H1 (cell line): ENCODE measurements at regions not wholly inside any gene's neighbourhood (a gene's known extent, or its start where the extent isn't known, plus 50 kb on each side); places are given as distances from the start of the nearest gene placed in this dataset.

Source experiments
- CTCF ChIA-PET: fragments of 300-600 bp; sonication (Branson Sonifier 250); formaldehyde crosslinking; loops from one replicate; lab custom pipeline; 2021; ENCODE audit not compliant: partially characterized antibody; lab: Charles Lee
- POLR2A ChIA-PET: fragments of 300-600 bp; sonication (Branson Sonifier 250); formaldehyde crosslinking; loops from one replicate; lab custom pipeline; 2021; ENCODE audit warnings: inconsistent platforms; ENCODE audit not compliant: partially characterized antibody; lab: Charles Lee
- DNase-seq, 2 experiments: peaks; one replicate each; pipeline versions ENCODE4 v3.0.0 to v3.0.0-alpha.2; 2010 to 2022; ENCODE audit warnings: low spot score in 2 of 2, low read depth in 1 of 2, mixed read lengths in 1 of 2
- FAIRE-seq: peaks from 2 replicates; lab custom pipeline; 2011; peaks lifted over from hg19 to GRCh38; lab: Jason Lieb, UNC
- H2AFZ ChIP-seq: 2 replicates; pipeline ENCODE4 v1.8.1; 2012; ENCODE audit warnings: low read length, inconsistent platforms
- H2AK5ac ChIP-seq: 2 replicates; pipeline ENCODE4 v1.6.1; 2013; ENCODE audit warnings: low read depth, low read length
- H2BK120ac ChIP-seq: replicated peaks from 2 replicates; pipeline ENCODE3; 2013; ENCODE audit warnings: low read depth, low read length, inconsistent platforms
- H2BK12ac ChIP-seq: 2 replicates; pipeline ENCODE4 v1.6.1; 2013; ENCODE audit warnings: low read depth, low read length
- H2BK15ac ChIP-seq: 2 replicates; pipeline ENCODE4 v1.6.1; 2013; ENCODE audit warnings: low read length
- H2BK20ac ChIP-seq: 2 replicates; pipeline ENCODE4 v1.6.1; 2013; ENCODE audit warnings: low read length
- H2BK5ac ChIP-seq: 2 replicates; pipeline ENCODE4 v1.6.1; 2013; ENCODE audit warnings: low read depth, low read length
- H3K14ac ChIP-seq: 2 replicates; pipeline ENCODE4 v1.6.1; 2013; ENCODE audit warnings: inconsistent platforms; ENCODE audit not compliant: insufficient read length
- H3K18ac ChIP-seq: 2 replicates; pipeline ENCODE4 v1.6.1; 2013; ENCODE audit warnings: low read length; ENCODE audit errors: extremely low read depth
- H3K23ac ChIP-seq: 2 replicates; pipeline ENCODE4 v1.6.1; 2013; ENCODE audit warnings: inconsistent platforms; ENCODE audit not compliant: insufficient read length
- H3K23me2 ChIP-seq: 2 replicates; pipeline ENCODE4 v1.6.1; 2013; ENCODE audit warnings: low read depth, low read length
- H3K27ac ChIP-seq: 2 replicates; pipeline ENCODE4 v1.6.1; 2011; ENCODE audit warnings: low read depth, low read length, inconsistent platforms
- H3K27me3 ChIP-seq, 4 experiments: replicated peaks in 1 of 4; 1 replicate in 1 of 4; 2 replicates in 3 of 4; pipeline versions ENCODE4 v1.6.1 to v1.8.1; 2011 to 2013; ENCODE audit warnings: low read length in 3 of 4, mild to moderate bottlenecking in 3 of 4, inconsistent platforms in 2 of 4, mixed read lengths in 2 of 4, moderate library complexity in 1 of 4; ENCODE audit not compliant: control insufficient read depth in 3 of 4, insufficient read depth in 3 of 4; ENCODE audit errors: extremely low read depth in 1 of 4
- H3K36me3 ChIP-seq, 4 experiments: 2 replicates each; pipeline versions ENCODE4 v1.6.1 to v1.8.1; 2011 to 2013; ENCODE audit warnings: mild to moderate bottlenecking in 4 of 4, low read length in 3 of 4, moderate library complexity in 2 of 4, control low read depth in 1 of 4, inconsistent platforms in 1 of 4; ENCODE audit not compliant: insufficient read depth in 4 of 4, control insufficient read depth in 2 of 4
- H3K4ac ChIP-seq: replicated peaks from 2 replicates; pipeline ENCODE3; 2013; ENCODE audit warnings: low read length, low read depth, mixed read lengths, inconsistent platforms; ENCODE audit not compliant: insufficient read length
- H3K4me1 ChIP-seq, 4 experiments: replicated peaks in 1 of 4; 1 replicate in 1 of 4; 2 replicates in 3 of 4; pipeline versions ENCODE4 v1.6.1 to v1.8.1; 2011 to 2013; ENCODE audit warnings: low read length in 3 of 4, inconsistent platforms in 2 of 4, mixed read lengths in 1 of 4; ENCODE audit not compliant: insufficient read depth in 4 of 4, control insufficient read depth in 3 of 4
- H3K4me2 ChIP-seq, 2 experiments: 2 replicates each; pipeline versions ENCODE4 v1.6.1 to v1.8.1; 2011 to 2013; ENCODE audit warnings: low read depth in 2 of 2, low read length in 2 of 2, control low read depth in 1 of 2, inconsistent platforms in 1 of 2, mild to moderate bottlenecking in 1 of 2; ENCODE audit not compliant: insufficient read depth in 1 of 2
- H3K4me3 ChIP-seq, 4 experiments: fragments of 200-600, 300-600 bp in 1 of 4; sonication (generic), shearing (Covaris generic), sonication (Bioruptor Twin) in 1 of 4; 2 replicates each; pipeline versions ENCODE4 v1.5.1 to v1.8.1; 2011 to 2016; ENCODE audit warnings: low read length in 4 of 4, low read depth in 3 of 4, control low read depth in 2 of 4, inconsistent platforms in 2 of 4, mild to moderate bottlenecking in 2 of 4, mixed read lengths in 1 of 4, moderate library complexity in 1 of 4; ENCODE audit not compliant: insufficient read depth in 2 of 4; ENCODE audit errors: extremely low read depth in 1 of 4
- H3K56ac ChIP-seq: replicated peaks from 2 replicates; pipeline ENCODE3; 2013; ENCODE audit warnings: low read depth, mild to moderate bottlenecking, mixed read lengths, low read length, inconsistent platforms; ENCODE audit not compliant: insufficient read length
- H3K79me1 ChIP-seq: 2 replicates; pipeline ENCODE4 v1.6.1; 2013; ENCODE audit warnings: low read depth, low read length, control low read depth
- H3K79me2 ChIP-seq, 2 experiments: 2 replicates each; pipeline versions ENCODE4 v1.6.1 to v1.8.1; 2012 to 2013; ENCODE audit warnings: low read length in 2 of 2, mild to moderate bottlenecking in 2 of 2, inconsistent platforms in 1 of 2; ENCODE audit not compliant: insufficient read depth in 2 of 2, control insufficient read depth in 1 of 2
- H3K9ac ChIP-seq, 4 experiments: replicated peaks in 1 of 4; 1 replicate in 1 of 4; 2 replicates in 3 of 4; pipeline versions ENCODE4 v1.6.1 to v1.8.1; 2011 to 2013; ENCODE audit warnings: low read depth in 3 of 4, low read length in 3 of 4, control low read depth in 2 of 4, mild to moderate bottlenecking in 2 of 4, moderate library complexity in 2 of 4, inconsistent platforms in 1 of 4; ENCODE audit errors: extremely low read depth in 1 of 4
- H3K9me3 ChIP-seq, 2 experiments: 2 replicates each; pipeline versions ENCODE4 v1.6.1 to v1.8.1; 2012 to 2013; ENCODE audit warnings: mild to moderate bottlenecking in 2 of 2, moderate library complexity in 2 of 2, control low read depth in 1 of 2, inconsistent platforms in 1 of 2, low read depth in 1 of 2, low read length in 1 of 2, mixed read lengths in 1 of 2; ENCODE audit not compliant: insufficient read depth in 2 of 2
- H4K20me1 ChIP-seq, 2 experiments: replicated peaks in 1 of 2; 2 replicates each; pipeline versions ENCODE3 to v1.8.1; 2011 to 2013; ENCODE audit warnings: inconsistent platforms in 2 of 2, low read length in 2 of 2, mild to moderate bottlenecking in 1 of 2; ENCODE audit not compliant: insufficient read depth in 2 of 2, control insufficient read depth in 1 of 2
- H4K5ac ChIP-seq: 2 replicates; pipeline ENCODE4 v1.6.1; 2013; ENCODE audit warnings: low read length, low read depth, mixed read lengths, inconsistent platforms; ENCODE audit not compliant: insufficient read length
- H4K8ac ChIP-seq: 2 replicates; pipeline ENCODE4 v1.8.0; 2013; ENCODE audit warnings: mild to moderate bottlenecking, moderate library complexity, low read length, inconsistent platforms; ENCODE audit not compliant: insufficient read depth; ENCODE audit errors: extremely low read depth
- H4K91ac ChIP-seq: replicated peaks from 2 replicates; pipeline ENCODE3; 2013; ENCODE audit warnings: low read length, mixed read lengths, inconsistent platforms; ENCODE audit not compliant: insufficient read length
- CHD1 ChIP-seq: IDR thresholded peaks from 2 replicates; pipeline ENCODE4 v1.6.1; 2012; ENCODE audit warnings: low read depth, low read length, improper control_type of control experiment
- EGR1 ChIP-seq: IDR thresholded peaks from 2 replicates; pipeline ENCODE4 v1.6.1; 2011; ENCODE audit warnings: low read depth, low read length, borderline replicate concordance
- EP300 ChIP-seq, 2 experiments: IDR thresholded peaks; 1 replicate in 1 of 2; 2 replicates in 1 of 2; pipeline ENCODE4 v1.6.1; 2011 to 2012; ENCODE audit warnings: low read depth in 2 of 2, low read length in 2 of 2, mild to moderate bottlenecking in 2 of 2, borderline replicate concordance in 1 of 2, inconsistent platforms in 1 of 2, moderate library complexity in 1 of 2
- KDM1A ChIP-seq: fragments of 200-600, 300-600 bp; sonication (generic); IDR thresholded peaks from 2 replicates; pipeline ENCODE4 v1.7.1; 2016; ENCODE audit warnings: mild to moderate bottlenecking, low read length, borderline replicate concordance
- KDM5A ChIP-seq: fragments of 200-600 bp; IDR thresholded peaks from 2 replicates; pipeline ENCODE4 v1.7.1; 2012; ENCODE audit warnings: mild to moderate bottlenecking, low read length, inconsistent platforms, mixed read lengths
- NRF1 ChIP-seq: IDR thresholded peaks from 2 replicates; pipeline ENCODE4 v1.6.1; 2011; ENCODE audit warnings: mild to moderate bottlenecking, low read depth, low read length, improper control_type of control experiment
- SAP30 ChIP-seq: fragments of 300-600 bp; sonication (generic); IDR thresholded peaks from 2 replicates; pipeline ENCODE4 v1.7.1; 2012; ENCODE audit warnings: low read length, moderate library complexity, mild to moderate bottlenecking, inconsistent platforms; ENCODE audit not compliant: insufficient read depth, insufficient replicate concordance
- SP2 ChIP-seq: IDR thresholded peaks from 2 replicates; pipeline ENCODE4 v1.6.1; 2012; ENCODE audit warnings: mild to moderate bottlenecking, low read length, inconsistent platforms
- TCF12 ChIP-seq: IDR thresholded peaks from 2 replicates; pipeline ENCODE4 v1.6.1; 2011; ENCODE audit warnings: low read depth, mild to moderate bottlenecking, low read length
- WGBS, 2 experiments: shearing (Covaris generic) in 1 of 2; methylation state at CpG; one replicate each; pipeline versions ENCODE4 v1.1.6 to v1.1.7; 2013 to 2015; ENCODE audit warnings: low lambda C conversion rate in 2 of 2, mixed read lengths in 2 of 2, inconsistent platforms in 1 of 2, low coverage in 1 of 2, missing lambda C conversion rate in 1 of 2; ENCODE audit not compliant: insufficient replicate concordance in 2 of 2, insufficient coverage in 1 of 2, insufficient read length in 1 of 2; ENCODE audit errors: extremely low coverage in 1 of 2, missing lambda C conversion rate in 1 of 2; 5-methylcytosine and 5-hydroxymethylcytosine counted together

- Histone ChIP-seq H3K4ac (no peak overlapping the region), H3K9me3 (no peaks in the 10 kb centered on the region), H3K23me2 (no peaks in the 10 kb centered on the region), H2BK120ac (no peak overlapping the region), H3K36me3 (no peaks in the 10 kb centered on the region), H3K4me2 (no peak overlapping the region), H2BK12ac (no peak overlapping the region), H3K56ac (no peak overlapping the region), H3K9ac (no peak overlapping the region), H3K79me2 (no peaks in the 10 kb centered on the region), H3K4me1 (no peaks in the 10 kb centered on the region), H2AFZ (no peak overlapping the region), H4K91ac (no peak overlapping the region), H4K5ac (no peak overlapping the region), H4K8ac (no peak overlapping the region), H3K79me1 (no peaks in the 10 kb centered on the region), H3K23ac (no peak overlapping the region), H3K18ac (no peak overlapping the region), H2BK5ac (no peak overlapping the region), H3K14ac (no peak overlapping the region), H4K20me1 (no peaks in the 10 kb centered on the region), H3K4me3 (no peak overlapping the region), H2BK20ac (no peak overlapping the region), H3K27me3 (no peaks in the 10 kb centered on the region), H2AK5ac (no peak overlapping the region), H3K27ac (no peak overlapping the region), H2BK15ac (no peak overlapping the region)
- FAIRE-seq = no peak
- 90% methylated on average over 4 of the region's 4 CpGs; no CpG with 5 or more reads in 1 of the 2 experiments for WGBS, 2 experiments
- TF ChIP-seq TCF12 (no peak), KDM1A (no peak), SP2 (no peak), KDM5A (no peak), NRF1 (no peak), EP300 (IDR thresholded peaks at IDR 0.05; ENCODE audit: borderline replicate concordance in 1 of 2, low read depth in 2 of 2, low read length in 2 of 2) (no peak), SAP30 (no peak), EGR1 (no peak), CHD1 (no peak)
- DNase-seq = no peak
- CTCF ChIA-PET = no interaction called here
- POLR2A ChIA-PET = no interaction called here
These were observed 1043.0 kb downstream of the VRK1 start for GRCh38 chr14:97840159-97840558.
